ENCODE measurements at regions not wholly inside any gene's neighbourhood (a gene's known extent, or its start where the extent isn't known, plus 50 kb on each side); places are given as distances from the start of the nearest gene placed in this dataset.

DNA sequence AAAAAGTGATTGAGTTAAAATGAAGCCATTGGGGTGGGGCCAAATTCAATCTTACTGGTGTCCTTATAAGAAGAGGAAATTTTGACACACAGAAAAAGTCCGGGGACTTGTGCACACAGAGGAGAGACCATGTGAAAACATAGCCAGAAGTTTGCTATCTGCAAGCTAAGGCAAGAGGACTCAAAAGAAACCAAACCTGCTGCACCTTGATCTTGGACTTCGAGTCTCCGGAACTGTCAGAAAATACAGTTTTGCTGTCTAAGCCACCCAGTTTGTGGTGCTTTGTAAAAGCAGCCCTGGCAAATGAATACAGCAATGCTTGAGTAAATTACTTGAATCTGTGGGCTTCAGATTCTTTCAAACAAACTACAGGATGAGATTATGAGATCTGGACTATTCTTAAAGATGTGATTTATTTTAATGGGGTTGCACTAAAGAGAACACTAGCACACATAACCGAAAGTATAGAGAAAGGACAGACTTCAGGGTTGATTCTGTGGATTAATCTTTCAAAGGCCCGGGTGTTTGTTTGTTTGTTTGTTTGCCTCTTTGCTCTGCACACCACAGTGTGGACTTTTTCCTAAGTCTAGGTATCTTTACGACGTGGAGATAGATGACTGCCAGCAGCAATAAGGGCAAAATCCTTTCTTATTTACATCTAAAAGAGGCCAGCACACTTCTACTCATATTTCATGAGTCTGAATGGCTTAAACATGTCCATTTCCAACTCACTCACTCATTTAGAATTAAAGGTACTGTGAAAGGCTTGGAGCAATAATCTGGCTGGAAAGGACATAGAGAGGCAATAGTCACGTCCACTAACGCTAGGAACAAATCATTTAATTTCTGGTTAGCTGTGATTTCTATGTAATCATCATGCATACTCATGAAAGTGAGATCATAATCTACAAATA is 53.9 kb upstream of the SSR3 start:
- Histone ChIP-seq H3K9me3 (no peaks in the 10 kb centered on the region), H3K4me1 (no peaks in the 10 kb centered on the region), H3K27me3 (peaks cover 36% of the 10 kb centered on the region), H3K36me3 (no peaks in the 10 kb centered on the region), H3K4me3 (ENCODE audit: low read depth, low read length) (no peak overlapping the region)
- no peak for DNase-seq
- TF ChIP-seq, protein P1, sequence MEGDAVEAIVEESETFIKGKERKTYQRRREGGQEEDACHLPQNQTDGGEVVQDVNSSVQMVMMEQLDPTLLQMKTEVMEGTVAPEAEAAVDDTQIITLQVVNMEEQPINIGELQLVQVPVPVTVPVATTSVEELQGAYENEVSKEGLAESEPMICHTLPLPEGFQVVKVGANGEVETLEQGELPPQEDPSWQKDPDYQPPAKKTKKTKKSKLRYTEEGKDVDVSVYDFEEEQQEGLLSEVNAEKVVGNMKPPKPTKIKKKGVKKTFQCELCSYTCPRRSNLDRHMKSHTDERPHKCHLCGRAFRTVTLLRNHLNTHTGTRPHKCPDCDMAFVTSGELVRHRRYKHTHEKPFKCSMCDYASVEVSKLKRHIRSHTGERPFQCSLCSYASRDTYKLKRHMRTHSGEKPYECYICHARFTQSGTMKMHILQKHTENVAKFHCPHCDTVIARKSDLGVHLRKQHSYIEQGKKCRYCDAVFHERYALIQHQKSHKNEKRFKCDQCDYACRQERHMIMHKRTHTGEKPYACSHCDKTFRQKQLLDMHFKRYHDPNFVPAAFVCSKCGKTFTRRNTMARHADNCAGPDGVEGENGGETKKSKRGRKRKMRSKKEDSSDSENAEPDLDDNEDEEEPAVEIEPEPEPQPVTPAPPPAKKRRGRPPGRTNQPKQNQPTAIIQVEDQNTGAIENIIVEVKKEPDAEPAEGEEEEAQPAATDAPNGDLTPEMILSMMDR (IDR thresholded peaks at IDR 0.05; ENCODE audit: low read depth, low read length) = no peak

DNA sequence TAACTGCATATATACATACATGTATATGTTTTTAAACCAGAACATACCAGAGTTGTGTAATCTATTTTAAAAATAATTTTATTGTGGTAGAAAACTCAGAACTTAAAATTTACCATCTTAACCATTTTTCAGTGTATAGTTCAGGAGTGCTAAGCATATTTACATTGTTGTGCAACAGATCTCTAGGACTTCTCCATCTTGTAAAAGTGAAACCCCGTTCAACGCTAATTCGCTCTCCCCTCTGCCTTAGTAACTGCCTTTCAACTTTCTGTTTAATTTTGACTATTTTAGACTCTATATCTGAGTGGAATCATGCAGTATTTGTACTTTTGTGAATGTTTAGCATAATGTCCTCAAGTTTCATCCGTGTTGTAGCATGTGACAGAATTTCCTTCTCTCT is 51.8 kb upstream of the SSR3 start:
- H3K4me3 ChIP-seq (ENCODE audit: low read depth, low read length) = no peak overlapping the region
- TF ChIP-seq, protein P1 (IDR thresholded peaks at IDR 0.05; ENCODE audit: low read depth, low read length) = no peak

DNA sequence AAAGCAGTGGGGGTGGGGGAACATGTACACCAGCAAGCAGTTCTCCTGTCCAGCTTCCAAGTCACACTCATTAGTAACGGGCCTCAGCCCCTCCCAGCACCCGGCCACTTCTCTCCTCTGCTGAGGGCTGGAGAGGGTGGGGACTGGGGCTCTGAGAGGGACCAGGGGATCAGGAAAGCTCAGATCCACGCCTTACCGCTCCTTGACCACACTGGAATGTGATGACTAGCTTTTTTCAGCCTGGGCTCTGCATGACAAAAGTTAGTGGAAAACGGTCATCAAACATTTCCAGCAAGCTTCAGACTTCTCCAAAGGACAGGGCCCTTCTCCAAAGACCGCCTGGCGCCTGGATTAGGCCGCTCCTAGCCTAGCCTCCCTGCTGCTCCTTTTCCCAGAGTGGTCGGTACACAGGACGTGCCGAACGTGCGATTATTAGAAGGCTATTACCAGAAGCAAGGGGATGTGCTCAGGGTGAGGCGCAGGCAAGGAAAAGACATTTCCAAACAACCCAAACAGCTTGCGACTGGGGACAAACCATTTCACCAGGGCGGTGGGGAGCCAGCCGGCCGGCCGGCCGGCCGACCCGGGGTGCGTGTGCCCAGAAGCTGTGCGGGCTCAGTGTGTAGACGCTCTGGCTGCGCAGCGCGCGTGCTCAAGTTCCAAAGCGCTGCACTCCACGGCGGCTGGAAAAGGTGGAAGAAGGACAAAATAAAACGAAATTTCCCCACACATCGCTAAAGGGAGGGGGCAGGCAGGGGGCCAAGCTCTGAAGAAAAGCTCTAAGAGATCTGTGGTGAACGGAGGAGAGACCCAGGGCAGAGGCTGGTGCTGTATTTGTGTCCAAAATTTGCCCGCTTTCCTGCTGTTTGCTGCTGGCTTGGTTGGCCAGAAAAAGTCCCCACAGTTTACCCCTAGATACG is 51.0 kb upstream of the SSR3 start:
- DNase-seq = no peak
- Histone ChIP-seq H3K27me3 (peaks cover 36% of the 10 kb centered on the region), H3K4me1 (no peaks in the 10 kb centered on the region), H3K4me3 (ENCODE audit: low read depth, low read length) (0 out of 2 replicates have a peak overlapping the region, but pooled peaks have one; percentile 2), H3K9me3 (no peaks in the 10 kb centered on the region), H3K36me3 (no peaks in the 10 kb centered on the region)
- TF ChIP-seq, protein P1 (IDR thresholded peaks at IDR 0.05; ENCODE audit: low read depth, low read length) = no peak

More for the DNA sequence above, 51.8 kb upstream of the SSR3 start:
- no peaks in the 10 kb centered on the region for H3K4me1 ChIP-seq
- no peaks in the 10 kb centered on the region for H3K36me3 ChIP-seq
- H3K9me3 ChIP-seq = no peaks in the 10 kb centered on the region
- DNase-seq = no peak
- H3K27me3 ChIP-seq = peaks cover 36% of the 10 kb centered on the region

DNA sequence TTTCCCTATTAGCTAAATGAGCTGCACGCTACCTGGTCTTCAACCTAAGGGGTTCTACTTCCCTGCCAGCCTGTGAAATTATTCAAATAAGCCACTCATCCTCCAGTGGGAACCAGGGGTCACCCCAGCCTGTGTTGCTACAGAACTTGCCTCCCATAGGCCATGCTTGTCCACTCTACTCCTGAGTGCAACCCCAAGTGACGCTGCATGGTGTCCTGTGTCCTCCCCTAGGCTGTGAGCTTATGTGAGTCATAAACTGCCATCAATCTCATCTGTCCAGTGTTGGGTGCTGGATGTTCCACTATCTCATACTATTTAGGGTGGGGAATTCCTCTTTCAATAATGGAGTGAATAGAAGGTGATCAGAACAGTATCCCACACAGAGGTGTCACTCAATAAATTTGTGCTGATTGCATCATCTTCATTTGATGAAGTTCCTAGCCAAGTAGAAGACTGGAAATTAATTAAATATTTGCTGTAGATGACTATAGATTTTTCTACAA is 49.8 kb upstream of the SSR3 start:
- Histone ChIP-seq H3K9me3 (no peaks in the 10 kb centered on the region), H3K27me3 (peaks cover 32% of the 10 kb centered on the region), H3K36me3 (no peaks in the 10 kb centered on the region), H3K4me1 (no peaks in the 10 kb centered on the region), H3K4me3 (ENCODE audit: low read depth, low read length) (no peak overlapping the region)
- DNase-seq = no peak
- TF ChIP-seq, protein P1 (IDR thresholded peaks at IDR 0.05; ENCODE audit: low read depth, low read length) = no peak
